Limb (tissue), 2 donors: ENCODE measurements at regions not wholly inside any gene's neighbourhood (a gene's known extent, or its start where the extent isn't known, plus 50 kb on each side); places are given as distances from the start of the nearest gene placed in this dataset.
"Not testable (repeated sequence)": the region's sequence is repeated elsewhere in the genome, so short reads cannot be mapped to it uniquely, and the experiment has no call there.

Experiments
- DNase-seq, 2 donors: peaks; one replicate each; pipeline ENCODE4 v3.0.0-alpha.2; 2016; ENCODE audit errors: extremely low spot score in 2 of 2

DNA sequence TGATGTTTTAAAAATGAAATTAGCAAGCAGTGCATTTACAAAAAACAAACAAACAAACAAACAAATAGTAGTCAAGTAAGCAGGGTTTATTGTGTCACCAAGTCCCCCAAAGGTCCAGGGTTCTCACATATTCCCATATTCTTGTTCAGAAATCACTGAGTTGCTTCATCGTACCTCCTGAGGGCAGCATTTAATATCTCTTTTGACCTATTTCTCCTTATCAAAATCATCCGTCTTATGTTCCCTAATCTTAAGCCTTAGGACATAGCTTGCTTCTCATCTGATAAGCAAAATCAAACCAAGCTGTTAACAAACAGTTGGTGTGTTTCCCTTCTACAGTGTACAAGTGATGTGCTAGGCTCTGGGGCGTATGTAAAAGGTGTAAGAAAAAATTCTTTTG lies 109.5 kb upstream of the MAN2A1 start:
- no peak for DNase-seq

DNA sequence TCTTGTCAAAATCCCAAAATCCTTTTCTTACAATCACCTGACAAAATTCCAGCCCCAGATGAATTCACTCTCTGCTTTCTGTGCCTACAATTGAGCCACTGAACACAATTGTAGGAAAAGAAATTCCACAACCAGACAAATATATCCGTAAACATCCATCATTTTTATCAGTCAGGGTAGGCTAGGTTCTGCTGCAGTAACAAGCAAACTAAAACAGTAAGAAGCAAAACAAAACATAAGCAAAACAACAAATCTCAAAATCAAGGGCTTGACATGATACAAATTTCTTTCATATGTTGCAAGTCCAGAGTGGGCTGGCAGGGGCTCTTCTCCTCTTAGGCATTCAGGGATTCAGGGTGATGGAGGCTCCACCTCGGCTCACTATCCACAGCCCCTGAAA lies 114.2 kb upstream of the MAN2A1 start:
- DNase-seq: no peak

- no peak for DNase-seq
Measured at GRCh38 chr5:109574985-109575384, 114.7 kb upstream of the MAN2A1 start.

DNA sequence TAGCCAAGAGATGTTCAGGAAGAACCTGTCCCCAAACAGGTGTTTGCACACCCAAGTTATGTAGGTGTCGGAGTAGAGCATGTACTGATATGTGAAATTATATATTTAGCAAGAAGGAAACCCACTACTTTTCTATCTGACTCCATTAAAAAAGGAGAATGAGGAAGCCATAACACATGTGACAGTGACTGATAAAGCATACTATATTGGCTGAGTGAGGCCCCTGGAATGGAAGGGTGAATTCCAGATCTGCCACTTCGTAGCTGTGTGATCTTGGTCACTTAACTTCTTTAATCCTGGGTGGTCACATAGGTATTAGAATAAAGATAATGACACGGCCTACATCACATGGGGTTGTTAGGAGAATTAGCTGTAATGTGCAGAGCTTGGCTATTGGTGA lies 116.0 kb upstream of the MAN2A1 start:
- no peak for DNase-seq

GRCh38 chr5:109573256-109573655 lies 116.5 kb upstream of the MAN2A1 start:
- DNase-seq: no peak

- no peak for DNase-seq
Measured at GRCh38 chr5:109571785-109572184, 117.9 kb upstream of the MAN2A1 start.

- DNase-seq: no peak
Measured at GRCh38 chr5:109570362-109570874, 119.3 kb upstream of the MAN2A1 start.

DNA sequence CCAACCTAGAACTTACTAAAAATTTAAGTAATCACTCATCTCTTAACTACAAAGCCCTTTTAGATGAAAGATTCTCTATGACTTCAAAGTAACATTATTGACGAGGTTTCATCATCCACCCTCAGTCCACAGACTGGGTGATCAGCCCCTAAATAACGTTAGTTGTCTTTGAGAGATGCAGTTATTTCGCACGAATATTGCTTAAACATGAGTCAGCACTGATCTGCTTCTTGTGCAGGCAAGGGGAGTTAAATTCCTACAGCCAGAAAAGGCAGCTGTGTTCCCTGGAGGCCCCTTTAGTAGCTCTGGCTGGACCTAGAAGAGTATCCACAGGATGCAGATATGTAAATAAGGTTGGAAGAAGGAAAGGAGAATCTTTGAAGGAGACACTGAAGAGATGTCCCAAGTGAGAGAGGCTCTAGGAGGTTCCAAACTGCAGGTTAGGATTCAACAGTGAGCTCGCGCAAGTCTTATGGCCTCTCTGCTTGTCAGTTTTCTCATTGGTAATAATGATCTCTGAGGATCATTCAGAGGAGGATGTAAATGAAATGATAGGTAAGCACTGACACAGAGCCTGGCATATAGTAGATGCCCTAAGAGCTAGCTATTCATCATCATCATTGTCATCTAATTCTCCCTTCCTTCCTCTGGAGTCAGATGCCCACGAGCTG lies 122.2 kb upstream of the MAN2A1 start:
- peak in 1 of 2 donors; percentile 33 for DNase-seq

DNA sequence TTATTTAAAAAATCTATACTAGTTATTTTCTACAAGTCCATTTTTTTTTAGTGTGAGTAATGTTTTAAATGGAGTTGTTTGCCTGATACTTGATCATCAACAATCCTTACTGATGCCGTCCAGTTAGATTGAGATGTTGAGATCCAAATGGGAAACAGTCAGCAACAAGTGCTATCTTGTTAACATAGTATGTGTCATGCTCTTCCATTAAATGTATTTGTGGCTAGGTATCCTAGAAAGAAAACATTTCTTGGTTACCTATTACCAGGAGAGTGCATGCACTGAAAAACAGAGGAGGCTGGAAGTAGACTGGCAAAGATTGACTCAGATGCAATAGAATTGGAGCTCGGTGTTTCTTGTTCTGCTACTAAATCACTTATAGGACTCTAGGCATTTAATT lies 123.4 kb upstream of the MAN2A1 start:
- no peak for DNase-seq

DNA sequence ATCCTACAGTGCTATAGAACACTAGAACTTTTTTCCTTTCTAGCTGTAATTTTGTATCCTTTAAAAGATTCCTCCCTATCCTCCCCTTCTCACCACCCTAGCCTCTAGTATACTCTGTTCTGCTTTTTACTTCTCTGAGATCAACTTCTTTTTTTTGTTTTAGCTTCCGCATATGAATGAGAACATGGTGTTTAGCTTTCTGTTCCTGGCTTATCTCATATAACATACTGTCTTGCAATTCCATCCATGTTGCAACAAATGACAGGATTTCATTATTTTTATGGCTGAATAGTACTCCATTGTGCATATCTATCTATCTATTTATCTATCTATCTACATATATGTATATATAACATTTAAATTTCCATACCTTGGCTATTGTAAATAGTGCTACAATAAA lies 126.0 kb upstream of the MAN2A1 start:
- DNase-seq: no peak

DNA sequence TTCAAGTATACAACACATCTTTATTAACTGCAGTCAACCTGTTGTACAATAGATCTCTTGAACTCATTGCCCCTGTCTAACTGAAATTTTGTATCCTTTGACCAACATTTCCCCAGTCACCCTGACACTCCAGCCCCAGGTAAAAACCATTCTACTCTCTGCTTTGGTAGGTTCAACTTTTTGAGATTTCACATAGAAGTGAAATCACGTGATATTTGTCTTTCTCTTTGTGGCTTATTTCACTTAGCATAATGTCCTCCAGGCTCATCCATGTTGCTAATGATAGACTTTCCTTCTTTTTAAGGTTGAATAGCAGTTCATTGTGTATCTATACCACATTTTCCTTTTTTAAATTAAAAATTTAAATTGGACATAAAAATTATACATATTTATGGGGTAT lies 126.5 kb upstream of the MAN2A1 start:
- no peak for DNase-seq

DNA sequence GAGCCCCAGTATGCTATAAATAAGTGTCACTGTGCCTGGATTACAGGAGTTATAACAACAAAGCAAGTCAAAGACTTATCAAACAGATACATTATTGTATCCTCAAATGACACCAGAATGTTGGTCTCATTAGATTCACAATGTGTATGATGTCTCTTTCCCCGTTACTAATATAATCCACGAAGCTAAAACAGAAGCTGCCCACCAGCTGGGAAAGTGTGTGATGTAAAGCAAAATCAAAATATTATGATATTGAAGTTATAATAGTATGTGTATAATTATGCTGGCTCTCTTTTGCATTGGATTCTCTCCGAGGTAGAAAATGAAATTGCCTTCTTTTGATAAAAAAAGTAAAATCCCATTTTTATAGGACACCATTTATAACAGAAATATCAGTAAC lies 127.3 kb upstream of the MAN2A1 start:
- no peak for DNase-seq

- DNase-seq: no peak
Measured at GRCh38 chr5:109561447-109561846, 128.3 kb upstream of the MAN2A1 start.

DNA sequence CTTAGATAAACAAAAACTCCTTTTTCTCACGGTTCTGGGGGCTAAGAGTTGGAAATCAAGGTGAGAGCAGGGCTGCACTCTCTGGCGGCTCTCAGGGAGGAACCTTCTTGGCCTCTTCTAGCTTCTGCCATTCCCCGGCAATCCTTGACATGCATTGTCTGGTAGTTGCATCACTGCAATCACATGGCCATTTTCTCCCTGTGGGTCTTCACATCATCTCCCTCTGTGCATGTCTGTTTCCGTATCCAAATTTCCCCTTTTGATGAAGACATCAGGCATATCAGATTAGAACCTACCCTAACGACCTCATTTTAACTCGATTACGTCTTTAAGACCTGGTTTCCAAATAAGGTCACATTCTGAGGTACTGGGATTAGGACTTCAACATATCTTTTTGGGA lies 129.2 kb upstream of the MAN2A1 start:
- no peak for DNase-seq

- no peak for DNase-seq
Measured at GRCh38 chr5:109558952-109559351, 130.8 kb upstream of the MAN2A1 start.

DNA sequence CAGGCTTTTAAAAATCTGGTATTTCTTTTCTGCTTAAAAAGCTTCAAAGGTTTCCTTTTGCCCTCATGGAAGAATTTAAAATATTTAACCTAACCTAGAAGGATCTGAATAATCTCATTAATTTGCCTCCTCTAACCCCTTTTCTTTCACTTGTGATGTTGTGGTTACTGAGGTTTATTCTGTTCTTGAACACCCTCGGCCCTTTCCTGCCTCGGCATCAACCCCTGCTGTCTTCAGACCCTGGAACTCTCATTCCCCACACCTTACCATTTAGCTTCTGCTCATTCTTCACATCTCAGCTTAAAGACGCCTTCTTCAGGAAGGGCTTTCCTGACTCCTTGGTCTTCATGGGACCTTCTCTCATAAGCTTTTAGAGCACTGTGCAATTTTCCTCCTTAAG lies 131.4 kb upstream of the MAN2A1 start:
- no peak for DNase-seq

DNA sequence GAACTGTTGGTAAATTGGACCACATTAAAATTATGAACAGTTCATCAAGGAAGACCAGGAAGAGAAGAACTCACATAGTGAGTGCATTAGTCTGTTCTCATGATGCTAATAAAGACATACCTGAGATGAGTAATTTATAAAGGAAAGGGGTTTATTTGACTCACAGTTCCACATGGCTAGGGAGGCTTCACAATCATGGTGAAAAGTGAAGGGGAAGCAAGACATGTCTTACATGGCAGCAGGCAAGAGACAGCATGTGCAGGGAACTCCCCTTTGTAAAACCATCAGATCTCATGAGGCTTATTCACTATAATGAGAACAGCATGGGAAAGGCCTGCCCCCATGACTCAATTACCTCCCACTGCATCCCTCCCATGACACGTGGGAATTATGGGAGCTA lies 135.9 kb upstream of the MAN2A1 start:
- no peak for DNase-seq

GRCh38 chr5:109551234-109551633 lies 138.5 kb upstream of the MAN2A1 start:
- not testable (repeated sequence) for DNase-seq

DNA sequence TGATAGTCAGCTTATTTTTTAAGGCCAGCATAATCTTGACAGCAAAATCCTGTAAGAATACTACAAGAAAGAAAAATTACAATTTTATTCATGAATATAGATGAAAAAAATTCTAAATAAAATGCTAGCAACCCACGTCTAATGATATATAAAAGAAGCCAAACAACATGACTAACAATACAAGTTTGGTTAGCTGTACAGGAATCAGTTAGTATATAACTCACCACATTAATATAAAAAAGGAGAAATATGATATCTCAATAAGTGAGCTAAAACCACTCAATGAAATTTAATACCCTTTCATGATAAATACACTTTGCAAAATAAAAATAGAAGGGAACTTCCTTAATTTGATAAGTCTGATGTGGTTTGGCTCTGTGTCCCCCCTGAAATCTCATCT lies 139.7 kb upstream of the MAN2A1 start:
- no peak for DNase-seq

- DNase-seq: no peak
Measured at GRCh38 chr5:109546461-109546860, 136.7 kb upstream of the PJA2 start.

DNA sequence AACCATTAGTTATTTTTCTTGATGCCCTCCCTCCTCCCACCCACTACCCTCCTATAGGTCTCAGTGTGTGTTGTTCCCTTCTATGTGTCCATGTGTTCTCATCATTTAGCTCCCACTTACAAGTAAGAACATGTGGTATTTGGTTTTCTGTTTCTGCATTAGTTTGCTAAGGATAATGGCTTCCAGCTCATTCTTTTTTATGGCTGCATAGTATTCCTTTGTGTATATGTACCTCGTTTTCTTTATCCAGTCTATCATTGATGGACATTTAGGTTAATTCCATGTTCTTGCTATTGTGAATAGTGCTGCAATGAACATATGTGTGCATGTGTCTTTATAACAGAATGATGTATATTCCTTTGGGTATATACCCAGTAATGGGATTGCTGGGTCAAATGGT lies 135.1 kb upstream of the PJA2 start:
- DNase-seq: not testable (repeated sequence)

DNA sequence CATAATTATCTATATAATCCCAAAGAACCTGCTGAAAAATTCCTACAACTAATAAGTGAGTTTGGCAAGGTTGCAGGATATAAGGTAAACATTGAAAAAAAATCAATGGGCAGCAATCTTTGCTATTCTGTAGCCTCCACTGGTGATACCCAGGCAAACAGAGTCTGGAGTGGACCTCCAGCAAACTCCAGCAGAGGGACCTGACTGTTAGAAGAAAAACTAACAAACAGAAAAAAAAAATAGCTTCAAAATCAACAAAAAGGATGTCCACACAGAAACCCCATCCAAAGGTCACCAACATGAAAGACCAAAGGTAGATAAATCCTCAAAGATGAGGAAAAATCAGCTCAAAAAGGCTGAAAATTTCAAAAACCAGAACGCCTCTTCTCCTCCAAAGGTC lies 128.9 kb upstream of the PJA2 start:
- DNase-seq: not testable (repeated sequence)

DNA sequence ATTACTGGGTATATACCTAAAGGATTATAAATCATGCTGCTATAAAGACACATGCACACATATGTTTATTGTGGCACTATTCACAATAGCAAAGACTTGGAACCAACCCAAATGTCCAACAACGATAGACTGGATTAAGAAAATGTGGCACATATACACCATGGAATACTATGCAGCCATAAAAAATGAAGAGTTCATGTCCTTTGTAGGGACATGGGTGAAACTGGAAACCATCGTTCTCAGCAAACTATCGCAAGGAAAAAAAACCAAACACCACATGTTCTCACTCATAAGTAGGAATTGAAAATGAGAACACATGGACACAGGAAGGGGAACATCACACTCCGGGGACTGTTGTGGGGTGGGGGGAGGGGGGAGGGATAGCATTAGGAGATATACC lies 125.3 kb upstream of the PJA2 start:
- DNase-seq: not testable (repeated sequence)

- DNase-seq: no peak
Measured at GRCh38 chr5:109533751-109534272, 124.0 kb upstream of the PJA2 start.
